ENCODE measurements at regions not wholly inside any gene's neighbourhood (a gene's known extent, or its start where the extent isn't known, plus 50 kb on each side); places are given as distances from the start of the nearest gene placed in this dataset.

- DNase-seq (ENCODE audit: low read depth, low spot score): no peak
Observed at GRCh38 chr3:124489506-124489905, 240.7 kb upstream of the UMPS start.

- no peak for DNase-seq (ENCODE audit: low read depth, low spot score)
Observed at GRCh38 chr3:124491098-124491497, 239.2 kb upstream of the UMPS start.

DNA sequence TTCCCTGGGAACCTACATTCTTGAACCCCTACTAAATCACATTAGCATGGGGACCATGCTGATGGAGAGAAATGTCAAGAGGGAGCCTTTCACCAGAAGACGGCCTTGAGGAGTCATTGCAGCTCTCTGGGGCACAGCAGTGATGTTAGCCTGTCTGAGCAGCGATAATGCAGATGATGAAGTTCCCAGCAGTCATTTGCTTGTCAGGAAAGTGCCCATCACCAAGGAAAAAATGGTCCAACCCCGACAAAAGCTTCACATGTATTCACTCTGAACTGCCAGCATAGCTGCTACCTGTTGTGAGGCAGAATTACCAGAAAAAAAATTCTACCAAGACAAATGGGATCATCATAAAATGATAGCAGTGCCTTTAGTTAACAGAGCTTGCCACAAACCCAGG, 238.4 kb upstream of the UMPS start:
- no peak for DNase-seq (ENCODE audit: low read depth, low spot score)

GRCh38 chr3:124492824-124493223, 237.4 kb upstream of the UMPS start:
- peak; percentile 76 for DNase-seq (ENCODE audit: low read depth, low spot score)

DNA sequence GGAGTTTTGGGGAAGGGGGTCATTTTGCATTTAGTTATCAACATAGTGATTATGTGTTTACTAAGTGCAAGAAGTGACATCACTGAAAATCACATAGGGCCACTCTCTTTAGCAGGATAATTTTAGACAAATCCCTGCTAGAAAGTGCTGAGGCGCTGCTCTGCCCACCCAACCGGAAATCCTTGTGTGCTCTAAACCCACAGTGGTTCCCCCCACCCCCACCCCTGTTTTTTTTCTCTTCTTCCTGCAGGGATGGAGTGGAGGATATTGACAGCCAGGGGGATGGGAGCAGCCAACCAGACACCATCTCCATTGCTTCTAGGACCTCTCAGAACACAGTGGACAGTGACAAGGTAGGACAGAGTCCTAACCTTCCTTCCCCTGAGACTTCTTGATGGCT, 234.2 kb upstream of the UMPS start:
- DNase-seq (ENCODE audit: low read depth, low spot score): no peak

- no peak for DNase-seq (ENCODE audit: low read depth, low spot score)
Observed at GRCh38 chr3:124497487-124497886, 232.8 kb upstream of the UMPS start.

DNA sequence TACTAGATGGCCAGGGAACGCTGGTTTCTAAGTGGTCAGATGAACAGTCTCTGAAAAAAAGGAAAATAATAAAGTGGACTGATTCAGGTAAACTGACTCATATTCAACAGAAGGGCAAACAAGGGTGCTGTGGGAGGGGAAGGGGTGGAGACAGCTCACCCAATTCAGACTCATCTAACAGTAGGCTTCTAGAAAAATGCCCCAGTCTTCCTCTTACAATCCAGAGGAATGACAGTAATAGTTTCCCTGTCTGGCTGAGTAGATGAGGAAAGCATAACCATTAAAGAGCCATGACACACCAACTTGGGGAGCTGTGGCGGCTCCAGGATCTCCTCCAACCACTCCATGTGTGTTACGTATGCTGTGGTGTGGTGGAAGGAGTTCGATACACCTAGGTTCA, 231.4 kb upstream of the UMPS start:
- DNase-seq (ENCODE audit: low read depth, low spot score): no peak

GRCh38 chr3:124504332-124505059, 225.8 kb upstream of the UMPS start:
- no peak for DNase-seq (ENCODE audit: low read depth, low spot score)

DNA sequence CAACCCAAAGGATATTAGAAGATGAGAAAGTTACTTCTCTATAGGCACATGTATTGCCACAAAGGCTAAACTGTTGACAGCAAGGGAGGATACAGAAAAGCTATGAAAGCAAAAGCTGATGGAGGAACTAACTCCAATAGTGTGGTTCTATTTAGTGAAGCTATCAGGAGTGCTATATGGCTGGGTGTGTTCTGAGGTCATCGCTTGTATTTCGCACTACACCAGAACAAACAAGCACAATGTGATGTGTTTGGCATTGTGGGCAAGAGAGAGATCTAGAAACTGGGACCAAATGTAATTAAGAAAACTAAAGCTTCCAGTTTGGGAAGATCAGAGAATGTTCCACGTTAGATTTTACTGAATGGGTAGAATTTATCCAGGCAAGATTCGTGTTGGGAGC, 220.4 kb upstream of the UMPS start:
- DNase-seq (ENCODE audit: low read depth, low spot score): no peak

GRCh38 chr3:124510290-124510689, 220.0 kb upstream of the UMPS start:
- DNase-seq (ENCODE audit: low read depth, low spot score): no peak

DNA sequence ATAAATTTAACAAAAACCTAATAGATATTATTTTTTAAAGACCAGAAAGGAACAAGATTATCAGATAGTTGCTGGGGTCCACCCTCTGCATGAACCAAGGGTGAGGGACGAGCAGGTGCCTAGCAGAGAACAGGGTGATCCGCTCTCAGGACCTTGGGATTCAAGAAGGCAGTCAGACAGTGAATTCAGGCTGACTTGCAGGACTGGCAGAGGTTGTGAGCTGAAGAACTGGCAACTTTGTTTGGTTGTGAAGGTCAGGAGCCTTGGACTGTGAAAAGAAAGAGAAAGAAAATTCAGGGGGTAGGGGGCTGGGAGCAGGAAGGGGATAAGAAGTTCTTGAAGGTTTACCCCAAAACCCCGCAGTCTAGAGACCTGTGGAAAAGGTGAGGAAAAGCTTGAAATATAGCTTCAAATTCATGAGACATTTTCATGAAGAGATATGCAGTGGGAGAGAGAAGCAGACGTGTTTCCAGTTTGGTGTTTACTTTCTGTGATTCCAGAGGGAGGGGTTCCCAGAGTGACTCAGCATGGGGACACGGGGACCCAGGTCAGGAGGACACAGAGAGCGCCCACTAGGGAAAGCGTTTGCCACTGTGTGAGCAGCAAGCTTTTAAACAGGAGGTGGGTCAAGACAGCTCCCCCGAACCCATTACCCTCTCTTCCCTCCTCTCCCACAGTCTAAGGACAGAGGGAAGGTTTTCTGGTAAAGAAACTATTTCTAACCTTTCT, 217.2 kb upstream of the UMPS start:
- no peak for DNase-seq (ENCODE audit: low read depth, low spot score)

GRCh38 chr3:124513610-124513997, 216.6 kb upstream of the UMPS start:
- peak; percentile 16 for DNase-seq (ENCODE audit: low read depth, low spot score)

DNA sequence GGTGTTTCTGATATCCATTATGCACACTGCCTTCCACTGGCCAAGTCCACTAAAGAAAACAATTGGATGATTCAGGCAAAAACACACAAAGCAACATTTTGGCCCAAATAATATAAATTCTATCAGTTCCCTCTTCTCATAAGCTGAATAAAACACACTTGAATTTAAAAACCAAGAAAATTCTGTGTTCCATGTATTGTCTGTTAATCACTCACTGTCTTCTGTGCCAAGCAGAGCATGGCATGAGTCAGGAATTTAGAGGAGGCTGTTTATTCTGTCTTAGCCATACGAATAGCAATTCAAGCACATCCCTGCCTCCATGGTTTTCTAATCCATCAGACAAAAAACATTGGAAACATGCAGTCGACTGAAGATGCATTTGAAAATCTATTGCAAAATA, 215.6 kb upstream of the UMPS start:
- DNase-seq (ENCODE audit: low read depth, low spot score): no peak

DNA sequence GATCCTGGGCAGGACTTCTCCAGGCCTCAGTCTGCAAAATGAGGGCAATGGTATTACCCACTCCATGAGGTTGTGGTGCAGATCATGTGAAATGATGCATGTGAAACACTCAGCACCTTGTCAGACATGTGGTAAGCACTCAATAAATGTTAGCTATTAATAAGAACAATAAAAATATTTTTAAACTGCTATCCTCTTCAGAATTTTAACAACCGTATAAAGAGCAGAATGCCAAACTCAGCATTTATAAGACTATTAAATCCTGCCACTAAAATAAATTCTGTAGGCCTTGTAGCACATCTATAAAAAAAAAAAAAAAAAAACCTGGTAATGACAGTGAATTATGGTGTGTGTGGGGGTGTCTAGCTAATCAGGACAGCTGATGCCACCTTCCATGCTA, 213.9 kb upstream of the UMPS start:
- no peak for DNase-seq (ENCODE audit: low read depth, low spot score)

DNA sequence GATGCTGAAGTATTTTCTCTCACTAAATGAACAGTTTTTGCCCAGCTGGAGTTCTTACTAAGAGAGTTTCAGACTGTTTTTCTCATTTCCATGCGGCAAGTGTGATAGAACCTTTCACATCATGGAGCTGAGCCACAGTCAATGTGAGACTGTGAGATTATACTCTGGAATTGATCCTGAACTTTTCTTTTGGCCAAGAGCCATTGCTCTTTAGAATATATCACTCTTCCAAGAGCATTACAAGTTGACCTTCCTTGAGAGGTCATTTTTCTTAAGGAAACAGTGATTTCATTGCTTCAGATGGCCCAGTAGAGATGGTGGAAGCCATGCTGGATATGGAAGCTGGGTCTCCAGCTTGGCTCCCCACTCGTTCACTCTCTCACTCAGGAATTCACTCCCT, 212.9 kb upstream of the UMPS start:
- no peak for DNase-seq (ENCODE audit: low read depth, low spot score)

DNA sequence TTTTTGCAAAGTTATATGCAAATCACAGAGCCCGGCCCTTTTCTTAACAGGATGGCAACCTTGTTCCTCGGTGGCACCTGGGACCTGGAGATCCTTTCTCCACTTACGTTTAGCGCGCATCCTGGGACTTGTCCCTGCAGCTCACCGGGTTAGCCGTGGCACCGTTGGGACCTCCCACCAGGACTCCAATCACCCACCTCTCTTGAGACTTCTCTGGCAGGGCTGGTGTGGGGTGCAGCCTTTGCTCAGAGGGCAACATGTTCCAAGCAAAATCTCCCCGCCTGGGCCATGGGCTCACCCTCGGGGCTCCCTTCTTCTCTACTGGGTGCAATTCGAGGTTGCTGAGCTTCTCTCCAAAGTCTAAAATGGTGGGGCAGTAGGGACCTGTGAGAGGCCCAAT, 211.9 kb upstream of the UMPS start:
- no peak for DNase-seq (ENCODE audit: low read depth, low spot score)

- no peak for DNase-seq (ENCODE audit: low read depth, low spot score)
Observed at GRCh38 chr3:124519591-124520194, 210.6 kb upstream of the UMPS start.

DNA sequence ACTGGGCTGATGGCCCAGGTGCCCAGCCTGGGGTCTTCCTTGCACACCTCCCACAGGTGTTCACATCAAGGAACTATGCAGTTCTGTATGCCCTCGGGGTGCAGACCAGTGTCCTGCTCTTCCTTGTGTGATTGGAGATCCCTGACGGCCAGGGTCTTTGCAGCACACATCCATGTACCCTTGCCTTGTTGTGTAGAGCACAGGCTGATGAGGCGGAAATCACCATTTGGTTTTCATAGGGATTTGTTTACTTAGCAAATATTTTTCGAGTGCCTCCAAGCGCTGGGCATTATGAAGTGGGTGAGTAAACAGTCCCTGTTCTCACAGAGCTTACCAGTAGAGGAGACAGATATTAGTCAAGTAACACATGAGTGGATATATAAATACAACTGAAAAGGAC, 209.3 kb upstream of the UMPS start:
- no peak for DNase-seq (ENCODE audit: low read depth, low spot score)

DNA sequence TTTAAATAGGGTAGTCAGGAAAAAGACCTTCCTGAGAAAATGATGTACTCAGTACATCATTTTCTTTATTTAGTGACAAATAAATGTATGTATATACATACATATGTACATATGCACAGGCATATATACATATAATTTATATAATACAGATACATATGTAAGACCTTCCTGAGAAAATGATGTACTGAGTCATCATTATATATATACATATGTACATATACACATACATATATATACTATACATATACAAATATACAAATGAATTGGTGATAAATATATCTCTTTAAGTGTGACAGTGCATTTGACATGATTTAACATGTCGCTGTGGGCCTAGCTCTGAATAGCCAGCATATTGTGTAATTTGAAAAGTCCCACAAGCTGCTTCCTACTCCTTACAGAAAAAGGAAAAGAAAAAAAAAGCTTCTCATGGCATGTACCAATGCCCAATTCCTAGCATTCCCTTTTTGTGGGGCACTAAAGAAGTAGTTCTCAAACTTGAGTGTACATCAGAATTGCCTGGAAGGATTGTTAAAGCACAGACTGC, 208.1 kb upstream of the UMPS start:
- no peak for DNase-seq (ENCODE audit: low read depth, low spot score)

DNA sequence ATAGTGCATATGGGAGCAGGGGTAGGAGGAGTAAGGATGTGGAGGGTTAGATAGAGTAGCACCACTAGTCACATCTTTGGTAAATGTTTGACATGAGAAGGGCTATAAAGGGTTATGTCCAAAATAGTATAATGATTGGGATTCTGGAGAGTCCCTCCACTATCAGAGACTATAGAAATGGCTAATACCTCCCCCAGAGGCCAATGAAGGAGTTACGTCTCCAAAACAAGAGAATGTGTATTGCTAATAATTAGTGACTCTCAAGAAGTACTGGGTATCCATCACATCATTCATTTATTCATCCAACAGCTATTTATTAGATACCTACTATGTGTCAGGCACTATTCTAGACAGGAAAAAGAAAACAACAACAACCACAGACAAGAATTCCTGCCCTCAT, 203.7 kb upstream of the UMPS start:
- no peak for DNase-seq (ENCODE audit: low read depth, low spot score)

DNA sequence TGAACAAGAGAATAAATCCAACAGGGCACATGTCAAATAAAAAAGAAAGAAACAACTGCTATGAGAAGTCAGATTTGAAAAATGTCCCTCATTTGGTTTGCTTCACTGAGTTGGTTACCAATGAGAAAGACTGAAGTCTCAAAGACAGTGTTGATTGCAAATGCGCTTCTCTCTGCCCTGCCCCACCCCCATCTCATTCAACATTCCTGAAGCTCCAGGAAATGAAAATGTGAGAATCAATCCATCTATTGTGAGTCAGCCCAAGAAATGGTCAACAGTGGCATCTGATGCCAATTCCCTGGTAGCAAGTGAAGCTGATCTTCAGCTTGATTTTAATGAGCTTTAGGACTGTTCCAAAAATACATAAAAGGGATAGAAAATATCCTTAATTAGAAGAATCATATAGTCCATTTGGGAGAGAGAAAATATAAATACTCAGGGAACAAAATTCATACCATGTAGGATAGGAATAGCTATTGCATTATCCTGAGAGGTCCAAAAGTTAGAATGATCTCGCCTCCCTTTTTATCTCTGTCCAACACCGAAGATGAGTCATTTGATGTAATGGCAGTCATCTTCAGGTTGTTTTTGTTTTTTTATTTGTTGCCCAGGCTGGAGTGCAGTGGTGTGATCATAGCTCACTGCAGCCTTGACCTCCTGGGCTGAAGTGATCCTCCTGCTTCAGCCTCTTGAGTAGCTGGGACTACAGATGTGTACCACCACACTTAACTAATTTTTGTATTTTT, 200.3 kb upstream of the UMPS start:
- no peak for DNase-seq (ENCODE audit: low read depth, low spot score)

DNA sequence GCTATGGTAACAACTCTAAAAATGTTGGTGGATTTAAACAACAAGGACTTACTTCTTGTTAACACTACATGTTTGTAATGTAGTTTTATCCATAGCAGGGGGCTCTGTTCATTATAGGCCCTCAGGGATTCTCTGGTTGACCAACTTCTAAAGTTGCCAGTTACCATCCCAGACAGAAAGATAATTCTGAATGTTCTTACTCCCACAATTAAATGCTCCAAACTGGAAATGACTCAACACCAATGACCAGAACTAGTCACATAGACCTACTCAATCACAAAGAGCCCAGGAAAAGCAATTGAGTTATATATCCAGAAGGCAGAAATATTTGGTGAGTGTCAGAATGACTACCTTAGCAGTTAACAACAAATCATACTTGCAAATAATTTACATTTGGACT, 199.3 kb upstream of the UMPS start:
- DNase-seq (ENCODE audit: low read depth, low spot score): no peak

Measured in ELF-1 (cell line).